Esophagus squamous epithelium (tissue), 4 donors: ENCODE measurements at regions not wholly inside any gene's neighbourhood (a gene's known extent, or its start where the extent isn't known, plus 50 kb on each side); places are given as distances from the start of the nearest gene placed in this dataset.

Source experiments
- CTCF ChIP-seq, 6 experiments: fragments of 450-650 bp in 4 of 6; fragments of 200-600 bp in 2 of 6; sonication (generic) in 2 of 6; IDR thresholded peaks; one replicate each; pipeline ENCODE4 v1.5.1; 2016 to 2019; ENCODE audit warnings: antibody characterized with exemption in 6 of 6, mild to moderate bottlenecking in 4 of 6, moderate library complexity in 4 of 6
- POLR2A ChIP-seq, 4 donors: fragments of 450-650 bp; IDR thresholded peaks; one replicate each; pipeline ENCODE4 v1.6.1; 2017; ENCODE audit warnings: antibody characterized with exemption in 4 of 4, mild to moderate bottlenecking in 4 of 4, moderate library complexity in 3 of 4

- TF ChIP-seq CTCF (IDR thresholded peaks at IDR 0.05) (no peak), POLR2A (IDR thresholded peaks at IDR 0.05) (no peak)
These were observed 63.6 kb upstream of the BCL2L14 start for GRCh38 chr12:12007001-12007712.
